ENCODE measurements at regions not wholly inside any gene's neighbourhood (a gene's known extent, or its start where the extent isn't known, plus 50 kb on each side); places are given as distances from the start of the nearest gene placed in this dataset.

- no peak for DNase-seq
Measured at GRCh38 chr10:47169581-47169980, 130.4 kb upstream of the GDF10 start.

- no peak for DNase-seq
Measured at GRCh38 chr10:47173929-47174442, 126.0 kb upstream of the GDF10 start.

GRCh38 chr10:47175181-47176123 is 124.5 kb upstream of the GDF10 start:
- DNase-seq, result no peak

- DNase-seq, result no peak
Measured at GRCh38 chr10:47176206-47176902, 123.6 kb upstream of the GDF10 start.

- DNase-seq, result no peak
Measured at GRCh38 chr10:47176903-47177868, 122.8 kb upstream of the GDF10 start.

- DNase-seq, result no peak
Measured at GRCh38 chr10:47178537-47179290, 121.3 kb upstream of the GDF10 start.

- no peak for DNase-seq
Measured at GRCh38 chr10:47179291-47179647, 120.7 kb upstream of the GDF10 start.

GRCh38 chr10:47181052-47181849 is 118.7 kb upstream of the GDF10 start:
- no peak for DNase-seq

- DNase-seq, result no peak
Measured at GRCh38 chr10:47182934-47183703, 116.9 kb upstream of the GDF10 start.

- DNase-seq, result no peak
Measured at GRCh38 chr10:47183704-47184041, 116.3 kb upstream of the GDF10 start.

GRCh38 chr10:47184273-47184672 is 115.7 kb upstream of the GDF10 start:
- no peak for DNase-seq

- no peak for DNase-seq
Measured at GRCh38 chr10:47184724-47185330, 115.2 kb upstream of the GDF10 start.

GRCh38 chr10:47186941-47187340 is 113.1 kb upstream of the GDF10 start:
- DNase-seq, result no peak

GRCh38 chr10:47187592-47187991 is 112.4 kb upstream of the GDF10 start:
- DNase-seq, result no peak

- DNase-seq, result no peak
Measured at GRCh38 chr10:47188156-47188555, 111.8 kb upstream of the GDF10 start.

GRCh38 chr10:47189802-47190201 is 110.2 kb upstream of the GDF10 start:
- DNase-seq, result no peak

GRCh38 chr10:47190301-47190700 is 109.7 kb upstream of the GDF10 start:
- DNase-seq, result no peak

- DNase-seq, result no peak
Measured at GRCh38 chr10:47190802-47191450, 109.1 kb upstream of the GDF10 start.

GRCh38 chr10:47192273-47192672 is 107.7 kb upstream of the GDF10 start:
- no peak for DNase-seq

Data from stimulated activated CD4-positive, alpha-beta T cell treated with anti-CD3 and anti-CD28 coated beads, Interleukin-1b, Interleukin-23, amount 100 ng/mL, for 48 hours (primary cell).